ENCODE measurements at regions not wholly inside any gene's neighbourhood (a gene's known extent, or its start where the extent isn't known, plus 50 kb on each side); places are given as distances from the start of the nearest gene placed in this dataset.

GRCh38 chr1:157231846-157232525 is 93.8 kb upstream of the ETV3 start:
- no peak for TF ChIP-seq CTCF (IDR thresholded peaks at IDR 0.05)
- Mint-ChIP-seq H3K27ac (no peak overlapping the region), H3K4me1 (ENCODE audit: low read depth) (no peaks in the 10 kb centered on the region), H3K27me3 (ENCODE audit: insufficient read depth) (peaks cover 3% of the 10 kb centered on the region), H3K36me3 (ENCODE audit: low read depth) (no peaks in the 10 kb centered on the region), H3K9me3 (no peaks in the 10 kb centered on the region), H3K4me3 (no peak overlapping the region)
- no peak for DNase-seq

- no peak overlapping the region for H3K27ac Mint-ChIP-seq
- no peak for TF ChIP-seq CTCF (IDR thresholded peaks at IDR 0.05)
- peaks cover 1% of the 10 kb centered on the region; the same call in 1 of the 2 replicates for H3K27me3 Mint-ChIP-seq (ENCODE audit: insufficient read depth)
- H3K36me3 Mint-ChIP-seq (ENCODE audit: low read depth): no peaks in the 10 kb centered on the region
- no peak for DNase-seq
- no peak overlapping the region for H3K4me3 Mint-ChIP-seq
- H3K9me3 Mint-ChIP-seq: no peaks in the 10 kb centered on the region
- no peaks in the 10 kb centered on the region for H3K4me1 Mint-ChIP-seq (ENCODE audit: low read depth)
These were observed 92.3 kb upstream of the ETV3 start for GRCh38 chr1:157230500-157230899.

- Mint-ChIP-seq H3K4me1 (ENCODE audit: low read depth) (no peaks in the 10 kb centered on the region), H3K4me3 (no peak overlapping the region), H3K36me3 (ENCODE audit: low read depth) (no peaks in the 10 kb centered on the region), H3K27me3 (ENCODE audit: insufficient read depth) (peaks cover 6% of the 10 kb centered on the region; the same call in 1 of the 2 replicates), H3K27ac (no peak overlapping the region), H3K9me3 (no peaks in the 10 kb centered on the region)
- no peak for TF ChIP-seq CTCF (IDR thresholded peaks at IDR 0.05)
- no peak for DNase-seq
These were observed 89.5 kb upstream of the ETV3 start for GRCh38 chr1:157227700-157228099.

GRCh38 chr1:157226739-157227138 is 88.5 kb upstream of the ETV3 start:
- Mint-ChIP-seq H3K27ac (no peak overlapping the region), H3K4me3 (no peak overlapping the region), H3K4me1 (ENCODE audit: low read depth) (no peaks in the 10 kb centered on the region), H3K9me3 (no peaks in the 10 kb centered on the region), H3K36me3 (ENCODE audit: low read depth) (no peaks in the 10 kb centered on the region), H3K27me3 (ENCODE audit: insufficient read depth) (peaks cover 6% of the 10 kb centered on the region; the same call in 1 of the 2 replicates)
- no peak for DNase-seq
- TF ChIP-seq CTCF (IDR thresholded peaks at IDR 0.05): no peak

GRCh38 chr1:157219600-157219999 is 81.4 kb upstream of the ETV3 start:
- Mint-ChIP-seq H3K27me3 (ENCODE audit: insufficient read depth) (peaks cover 7% of the 10 kb centered on the region; the same call in 1 of the 2 replicates), H3K27ac (no peak overlapping the region), H3K4me3 (no peak overlapping the region), H3K36me3 (ENCODE audit: low read depth) (no peaks in the 10 kb centered on the region), H3K9me3 (no peaks in the 10 kb centered on the region), H3K4me1 (ENCODE audit: low read depth) (no peaks in the 10 kb centered on the region)
- TF ChIP-seq CTCF (IDR thresholded peaks at IDR 0.05): no peak
- DNase-seq: no peak

Data from HFFc6 (cell line).